ENCODE measurements at regions not wholly inside any gene's neighbourhood (a gene's known extent, or its start where the extent isn't known, plus 50 kb on each side); places are given as distances from the start of the nearest gene placed in this dataset.

DNA sequence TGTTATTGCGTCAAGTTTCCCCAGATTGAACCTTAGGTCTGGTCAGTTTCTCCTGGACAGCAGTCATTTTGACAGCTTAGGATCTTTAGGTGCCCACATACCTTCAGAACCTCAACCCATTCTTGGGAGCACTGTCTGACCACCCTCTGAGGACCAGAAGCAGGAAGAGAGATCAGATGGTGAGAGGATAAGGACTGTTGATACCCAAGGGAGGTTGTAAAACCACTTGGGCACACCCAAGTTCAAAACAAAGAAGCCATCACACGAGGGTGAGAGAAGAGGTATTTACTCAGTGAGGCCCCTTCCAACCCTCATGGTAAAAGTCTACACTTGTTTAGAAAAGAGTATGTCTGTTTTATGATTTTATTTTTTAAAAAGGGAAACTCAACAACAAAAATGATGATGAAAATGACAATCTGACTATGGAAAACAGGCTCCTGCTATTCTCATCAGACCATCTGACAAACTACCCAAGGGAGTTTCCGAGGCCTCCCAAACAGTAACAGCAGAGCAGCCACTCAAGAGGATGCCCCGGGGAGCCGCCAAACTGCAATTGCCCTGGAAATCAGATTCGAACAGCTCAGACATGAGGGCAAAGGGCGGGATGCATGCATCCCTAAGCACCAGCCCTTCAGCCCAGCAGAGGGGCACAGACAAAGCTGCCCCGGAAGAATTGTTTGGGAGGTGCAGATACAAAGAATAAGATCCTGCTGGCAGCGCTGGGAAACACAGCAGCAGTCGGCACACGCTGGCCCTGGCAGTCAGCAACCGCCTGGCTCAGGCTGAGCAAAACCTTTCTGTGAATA lies 162.6 kb upstream of the PLEKHG7 start:
- no peak for TF ChIP-seq MEIS1 (CRISPR knock-in tag; IDR thresholded peaks at IDR 0.05; ENCODE audit: borderline replicate concordance)
- TF ChIP-seq, protein P1, sequence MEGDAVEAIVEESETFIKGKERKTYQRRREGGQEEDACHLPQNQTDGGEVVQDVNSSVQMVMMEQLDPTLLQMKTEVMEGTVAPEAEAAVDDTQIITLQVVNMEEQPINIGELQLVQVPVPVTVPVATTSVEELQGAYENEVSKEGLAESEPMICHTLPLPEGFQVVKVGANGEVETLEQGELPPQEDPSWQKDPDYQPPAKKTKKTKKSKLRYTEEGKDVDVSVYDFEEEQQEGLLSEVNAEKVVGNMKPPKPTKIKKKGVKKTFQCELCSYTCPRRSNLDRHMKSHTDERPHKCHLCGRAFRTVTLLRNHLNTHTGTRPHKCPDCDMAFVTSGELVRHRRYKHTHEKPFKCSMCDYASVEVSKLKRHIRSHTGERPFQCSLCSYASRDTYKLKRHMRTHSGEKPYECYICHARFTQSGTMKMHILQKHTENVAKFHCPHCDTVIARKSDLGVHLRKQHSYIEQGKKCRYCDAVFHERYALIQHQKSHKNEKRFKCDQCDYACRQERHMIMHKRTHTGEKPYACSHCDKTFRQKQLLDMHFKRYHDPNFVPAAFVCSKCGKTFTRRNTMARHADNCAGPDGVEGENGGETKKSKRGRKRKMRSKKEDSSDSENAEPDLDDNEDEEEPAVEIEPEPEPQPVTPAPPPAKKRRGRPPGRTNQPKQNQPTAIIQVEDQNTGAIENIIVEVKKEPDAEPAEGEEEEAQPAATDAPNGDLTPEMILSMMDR (tag by site-specific recombination; IDR thresholded peaks at IDR 0.05), result no peak
- TF ChIP-seq ZBTB48 (tag by site-specific recombination; IDR thresholded peaks at IDR 0.05), result no peak
- TF ChIP-seq ZNF114 (tag by site-specific recombination; IDR thresholded peaks at IDR 0.05), result no peak
- TF ChIP-seq, protein P2, sequence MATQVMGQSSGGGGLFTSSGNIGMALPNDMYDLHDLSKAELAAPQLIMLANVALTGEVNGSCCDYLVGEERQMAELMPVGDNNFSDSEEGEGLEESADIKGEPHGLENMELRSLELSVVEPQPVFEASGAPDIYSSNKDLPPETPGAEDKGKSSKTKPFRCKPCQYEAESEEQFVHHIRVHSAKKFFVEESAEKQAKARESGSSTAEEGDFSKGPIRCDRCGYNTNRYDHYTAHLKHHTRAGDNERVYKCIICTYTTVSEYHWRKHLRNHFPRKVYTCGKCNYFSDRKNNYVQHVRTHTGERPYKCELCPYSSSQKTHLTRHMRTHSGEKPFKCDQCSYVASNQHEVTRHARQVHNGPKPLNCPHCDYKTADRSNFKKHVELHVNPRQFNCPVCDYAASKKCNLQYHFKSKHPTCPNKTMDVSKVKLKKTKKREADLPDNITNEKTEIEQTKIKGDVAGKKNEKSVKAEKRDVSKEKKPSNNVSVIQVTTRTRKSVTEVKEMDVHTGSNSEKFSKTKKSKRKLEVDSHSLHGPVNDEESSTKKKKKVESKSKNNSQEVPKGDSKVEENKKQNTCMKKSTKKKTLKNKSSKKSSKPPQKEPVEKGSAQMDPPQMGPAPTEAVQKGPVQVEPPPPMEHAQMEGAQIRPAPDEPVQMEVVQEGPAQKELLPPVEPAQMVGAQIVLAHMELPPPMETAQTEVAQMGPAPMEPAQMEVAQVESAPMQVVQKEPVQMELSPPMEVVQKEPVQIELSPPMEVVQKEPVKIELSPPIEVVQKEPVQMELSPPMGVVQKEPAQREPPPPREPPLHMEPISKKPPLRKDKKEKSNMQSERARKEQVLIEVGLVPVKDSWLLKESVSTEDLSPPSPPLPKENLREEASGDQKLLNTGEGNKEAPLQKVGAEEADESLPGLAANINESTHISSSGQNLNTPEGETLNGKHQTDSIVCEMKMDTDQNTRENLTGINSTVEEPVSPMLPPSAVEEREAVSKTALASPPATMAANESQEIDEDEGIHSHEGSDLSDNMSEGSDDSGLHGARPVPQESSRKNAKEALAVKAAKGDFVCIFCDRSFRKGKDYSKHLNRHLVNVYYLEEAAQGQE (tag by site-specific recombination; IDR thresholded peaks at IDR 0.05), result no peak
- TF ChIP-seq ZBTB7A (tag by site-specific recombination; IDR thresholded peaks at IDR 0.05; ENCODE audit: low read depth), result no peak
- TF ChIP-seq ZNF175 (tag by site-specific recombination; IDR thresholded peaks at IDR 0.05), result no peak
- TF ChIP-seq, protein P3, sequence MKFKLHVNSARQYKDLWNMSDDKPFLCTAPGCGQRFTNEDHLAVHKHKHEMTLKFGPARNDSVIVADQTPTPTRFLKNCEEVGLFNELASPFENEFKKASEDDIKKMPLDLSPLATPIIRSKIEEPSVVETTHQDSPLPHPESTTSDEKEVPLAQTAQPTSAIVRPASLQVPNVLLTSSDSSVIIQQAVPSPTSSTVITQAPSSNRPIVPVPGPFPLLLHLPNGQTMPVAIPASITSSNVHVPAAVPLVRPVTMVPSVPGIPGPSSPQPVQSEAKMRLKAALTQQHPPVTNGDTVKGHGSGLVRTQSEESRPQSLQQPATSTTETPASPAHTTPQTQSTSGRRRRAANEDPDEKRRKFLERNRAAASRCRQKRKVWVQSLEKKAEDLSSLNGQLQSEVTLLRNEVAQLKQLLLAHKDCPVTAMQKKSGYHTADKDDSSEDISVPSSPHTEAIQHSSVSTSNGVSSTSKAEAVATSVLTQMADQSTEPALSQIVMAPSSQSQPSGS (tag by site-specific recombination; IDR thresholded peaks at IDR 0.05; ENCODE audit: low read depth), result no peak
- no peak for TF ChIP-seq ZNF423 (tag by site-specific recombination; IDR thresholded peaks at IDR 0.05)
- no peak for TF ChIP-seq ZNF626 (tag by site-specific recombination; IDR thresholded peaks at IDR 0.05)
- TF ChIP-seq, protein P4, sequence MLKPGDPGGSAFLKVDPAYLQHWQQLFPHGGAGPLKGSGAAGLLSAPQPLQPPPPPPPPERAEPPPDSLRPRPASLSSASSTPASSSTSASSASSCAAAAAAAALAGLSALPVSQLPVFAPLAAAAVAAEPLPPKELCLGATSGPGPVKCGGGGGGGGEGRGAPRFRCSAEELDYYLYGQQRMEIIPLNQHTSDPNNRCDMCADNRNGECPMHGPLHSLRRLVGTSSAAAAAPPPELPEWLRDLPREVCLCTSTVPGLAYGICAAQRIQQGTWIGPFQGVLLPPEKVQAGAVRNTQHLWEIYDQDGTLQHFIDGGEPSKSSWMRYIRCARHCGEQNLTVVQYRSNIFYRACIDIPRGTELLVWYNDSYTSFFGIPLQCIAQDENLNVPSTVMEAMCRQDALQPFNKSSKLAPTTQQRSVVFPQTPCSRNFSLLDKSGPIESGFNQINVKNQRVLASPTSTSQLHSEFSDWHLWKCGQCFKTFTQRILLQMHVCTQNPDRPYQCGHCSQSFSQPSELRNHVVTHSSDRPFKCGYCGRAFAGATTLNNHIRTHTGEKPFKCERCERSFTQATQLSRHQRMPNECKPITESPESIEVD (tag by site-specific recombination; IDR thresholded peaks at IDR 0.05), result no peak
- TF ChIP-seq, protein P5, sequence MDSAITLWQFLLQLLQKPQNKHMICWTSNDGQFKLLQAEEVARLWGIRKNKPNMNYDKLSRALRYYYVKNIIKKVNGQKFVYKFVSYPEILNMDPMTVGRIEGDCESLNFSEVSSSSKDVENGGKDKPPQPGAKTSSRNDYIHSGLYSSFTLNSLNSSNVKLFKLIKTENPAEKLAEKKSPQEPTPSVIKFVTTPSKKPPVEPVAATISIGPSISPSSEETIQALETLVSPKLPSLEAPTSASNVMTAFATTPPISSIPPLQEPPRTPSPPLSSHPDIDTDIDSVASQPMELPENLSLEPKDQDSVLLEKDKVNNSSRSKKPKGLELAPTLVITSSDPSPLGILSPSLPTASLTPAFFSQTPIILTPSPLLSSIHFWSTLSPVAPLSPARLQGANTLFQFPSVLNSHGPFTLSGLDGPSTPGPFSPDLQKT (IDR thresholded peaks at IDR 0.05; ENCODE audit: borderline replicate concordance, low read depth, low read length), result no peak
